HG03159 (cell line): ENCODE measurements at regions not wholly inside any gene's neighbourhood (a gene's known extent, or its start where the extent isn't known, plus 50 kb on each side); places are given as distances from the start of the nearest gene placed in this dataset.
"Not testable (repeated sequence)": the region's sequence is repeated elsewhere in the genome, so short reads cannot be mapped to it uniquely, and the experiment has no call there.

ENCODE experiments used
- ATAC-seq: cut with Tn5 transposase; IDR thresholded peaks from one replicate; pipeline ENCODE4 v1.9.1; 2021; ENCODE audit warnings: mild to moderate bottlenecking, moderate library complexity; ENCODE audit not compliant: unreplicated experiment

- no peak for ATAC-seq
Observed at GRCh38 chr2:182630207-182630606, 85.8 kb upstream of the DNAJC10 start.

GRCh38 chr2:182631299-182631698, 84.8 kb upstream of the DNAJC10 start:
- no peak for ATAC-seq

GRCh38 chr2:182634386-182634785, 81.7 kb upstream of the DNAJC10 start:
- no peak for ATAC-seq

- ATAC-seq = no peak
Observed at GRCh38 chr2:182636699-182637098, 79.4 kb upstream of the DNAJC10 start.

GRCh38 chr2:182638667-182639066, 77.4 kb upstream of the DNAJC10 start:
- ATAC-seq = no peak

GRCh38 chr2:182639971-182640370, 76.1 kb upstream of the DNAJC10 start:
- no peak for ATAC-seq

- peak; percentile 100 for ATAC-seq
Observed at GRCh38 chr2:182642328-182642727, 73.7 kb upstream of the DNAJC10 start.

GRCh38 chr2:182646763-182647498, 69.1 kb upstream of the DNAJC10 start:
- no peak for ATAC-seq

GRCh38 chr2:182647499-182647787, 68.6 kb upstream of the DNAJC10 start:
- no peak for ATAC-seq

GRCh38 chr2:182649316-182649715, 66.7 kb upstream of the DNAJC10 start:
- ATAC-seq = peak; percentile 51

GRCh38 chr2:182650704-182651103, 65.4 kb upstream of the DNAJC10 start:
- ATAC-seq = no peak

GRCh38 chr2:182652326-182652725, 63.7 kb upstream of the DNAJC10 start:
- ATAC-seq = no peak

GRCh38 chr2:182655750-182656149, 60.3 kb upstream of the DNAJC10 start:
- ATAC-seq = no peak

- ATAC-seq = no peak
Observed at GRCh38 chr2:182664212-182664611, 51.8 kb upstream of the DNAJC10 start.

GRCh38 chr2:182665500-182665899, 50.6 kb upstream of the DNAJC10 start:
- not testable (repeated sequence) for ATAC-seq
